ENCODE measurements at regions not wholly inside any gene's neighbourhood (a gene's known extent, or its start where the extent isn't known, plus 50 kb on each side); places are given as distances from the start of the nearest gene placed in this dataset.
"Not testable (repeated sequence)": the region's sequence is repeated elsewhere in the genome, so short reads cannot be mapped to it uniquely, and the experiment has no call there.

DNA sequence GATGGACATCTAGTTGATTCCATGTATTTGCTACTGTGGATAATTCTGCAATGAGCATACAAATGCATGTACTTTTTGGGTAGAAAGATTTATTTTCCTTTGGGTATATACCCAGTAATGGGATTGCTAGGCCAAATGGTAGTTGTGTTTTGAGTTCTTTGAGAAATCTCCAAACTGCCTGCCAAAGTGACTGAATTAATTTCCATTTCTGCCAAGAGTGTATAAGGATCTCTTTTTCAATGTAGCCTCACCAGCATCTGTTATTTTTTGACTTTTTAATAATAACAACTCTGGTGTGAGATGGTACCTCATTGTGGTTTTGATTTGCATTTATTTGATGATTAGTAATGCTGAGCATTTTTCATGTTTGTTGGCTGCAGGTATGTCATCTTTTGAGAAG is 435.0 kb upstream of the CBLB start:
- no peak overlapping the region for H3K4me3 ChIP-seq (ENCODE audit: low read depth, low read length)
- TF ChIP-seq CTCF (IDR thresholded peaks at IDR 0.05; ENCODE audit: insufficient read depth, low read length): no peak
- no peak for DNase-seq (ENCODE audit: low read depth)

GRCh38 chr3:106305127-106305526 is 436.3 kb upstream of the CBLB start:
- no peak for TF ChIP-seq CTCF (IDR thresholded peaks at IDR 0.05; ENCODE audit: insufficient read depth, low read length)
- DNase-seq (ENCODE audit: low read depth): no peak
- no peak overlapping the region for H3K4me3 ChIP-seq (ENCODE audit: low read depth, low read length)

DNA sequence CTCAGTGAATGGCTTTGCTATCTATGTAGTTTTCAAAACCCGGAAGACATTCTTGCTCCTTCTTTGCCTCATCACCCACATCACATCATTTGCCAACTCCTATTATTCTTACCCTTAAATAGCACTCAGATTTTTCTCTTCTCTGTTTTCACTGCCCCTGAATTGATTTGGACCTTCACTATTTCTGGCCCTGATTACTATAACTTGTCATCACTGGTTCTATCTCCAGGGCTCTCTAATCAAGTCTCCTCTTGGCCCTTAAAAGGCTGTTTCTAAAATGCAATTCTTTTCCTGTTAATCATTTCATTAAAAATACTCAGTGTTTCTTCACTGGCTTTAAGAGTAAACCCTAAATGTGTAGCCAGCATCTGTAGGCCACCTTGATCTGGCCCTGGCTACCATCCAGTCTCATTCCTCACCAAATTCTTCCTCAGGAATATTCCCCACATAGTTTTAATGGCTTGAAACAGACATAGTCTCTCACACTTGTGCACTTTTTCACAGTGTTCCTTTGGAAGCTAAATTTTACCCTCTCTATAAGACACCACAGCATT is 437.1 kb upstream of the CBLB start:
- peak; percentile 78 for DNase-seq (ENCODE audit: low read depth)
- H3K4me3 ChIP-seq (ENCODE audit: low read depth, low read length): no peak overlapping the region
- TF ChIP-seq CTCF (IDR thresholded peaks at IDR 0.05; ENCODE audit: insufficient read depth, low read length): no peak

GRCh38 chr3:106309274-106309673 is 440.5 kb upstream of the CBLB start:
- no peak for DNase-seq (ENCODE audit: low read depth)
- no peak for TF ChIP-seq CTCF (IDR thresholded peaks at IDR 0.05; ENCODE audit: insufficient read depth, low read length)
- H3K4me3 ChIP-seq (ENCODE audit: low read depth, low read length): no peak overlapping the region

DNA sequence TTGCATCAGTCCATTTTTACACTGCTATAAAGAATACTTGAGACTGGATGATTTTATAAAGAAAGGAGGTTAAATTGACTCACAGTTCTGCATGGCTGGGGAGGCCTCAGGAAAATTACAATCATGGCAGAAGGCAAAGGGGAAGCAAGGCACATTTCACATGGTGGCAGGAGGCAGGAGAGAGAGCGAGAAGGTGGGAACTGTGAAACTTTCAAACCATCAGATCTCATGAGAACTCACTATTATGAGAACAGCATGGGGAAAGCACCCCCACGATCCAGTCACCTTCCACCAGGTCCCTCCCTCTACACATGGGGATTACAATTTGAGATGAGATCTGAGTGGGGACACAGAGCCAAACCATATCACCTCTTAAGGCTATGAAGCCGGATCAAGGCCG is 441.0 kb upstream of the CBLB start:
- not testable (repeated sequence) for DNase-seq (ENCODE audit: low read depth); H3K4me3 ChIP-seq (ENCODE audit: low read depth, low read length)

- no peak overlapping the region for H3K4me3 ChIP-seq (ENCODE audit: low read depth, low read length)
- TF ChIP-seq CTCF (IDR thresholded peaks at IDR 0.05; ENCODE audit: insufficient read depth, low read length): no peak
- no peak for DNase-seq (ENCODE audit: low read depth)
These were observed 448.6 kb upstream of the CBLB start for GRCh38 chr3:106317141-106318055.

DNA sequence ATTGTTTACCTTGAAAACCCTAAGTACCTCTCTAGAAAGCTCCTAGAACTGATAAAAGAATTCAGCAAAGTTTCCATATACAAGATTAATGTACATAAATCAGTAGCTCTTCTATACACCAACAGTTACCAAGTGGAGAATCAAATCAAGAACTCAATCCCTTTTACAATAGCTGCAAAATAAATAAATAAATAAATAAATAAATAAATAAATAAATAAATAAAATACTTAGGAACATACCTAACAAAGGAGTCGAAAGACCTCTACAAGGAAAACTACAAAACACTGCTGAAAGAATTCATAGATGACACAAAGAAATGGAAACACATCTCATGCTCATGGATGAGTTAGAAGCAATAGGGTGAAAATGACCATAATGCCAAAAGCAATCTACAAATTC is 452.6 kb upstream of the CBLB start:
- not testable (repeated sequence) for H3K4me3 ChIP-seq (ENCODE audit: low read depth, low read length)

GRCh38 chr3:106323586-106323985 is 454.8 kb upstream of the CBLB start:
- TF ChIP-seq CTCF (IDR thresholded peaks at IDR 0.05; ENCODE audit: insufficient read depth, low read length): no peak
- no peak overlapping the region for H3K4me3 ChIP-seq (ENCODE audit: low read depth, low read length)
- no peak for DNase-seq (ENCODE audit: low read depth)

More for the DNA sequence above, 452.6 kb upstream of the CBLB start:
- DNase-seq (ENCODE audit: low read depth): not testable (repeated sequence)
